PC-9 (cell line): ENCODE measurements at regions not wholly inside any gene's neighbourhood (a gene's known extent, or its start where the extent isn't known, plus 50 kb on each side); places are given as distances from the start of the nearest gene placed in this dataset.
A peak's percentile ranks its signal among the peaks of the same experiment; 100 is the strongest.

Experiments
- BruUV-seq: library from RNA; stranded (reverse); fragments of 400-500 nt; replicated peaks from 2 replicates; lab custom pipeline; 2021; lab: Mats Ljungman, UMichigan
- CTCF ChIA-PET: fragments of 300-600 bp; sonication (Branson Sonifier 250); formaldehyde crosslinking; loops from one replicate; lab custom pipeline; 2022; ENCODE audit warnings: antibody characterized with exemption; lab: Charles Lee
- POLR2A ChIA-PET: fragments of 300-600 bp; sonication (Branson Sonifier 250); formaldehyde crosslinking; loops from one replicate; lab custom pipeline; 2022; ENCODE audit warnings: antibody characterized with exemption; ENCODE audit not compliant: unreplicated experiment; lab: Charles Lee
- DNase-seq, 2 experiments: peaks; one replicate each; pipeline versions ENCODE4 v3.0.0 to v3.0.0-alpha.2; 2015 to 2022; ENCODE audit warnings: mixed read lengths in 1 of 2
- H2AFZ ChIP-seq: fragments of 200-600 bp; sonication (generic); 2 replicates; pipeline ENCODE4 v1.8.1; 2017; ENCODE audit warnings: antibody characterized with exemption
- H3F3A ChIP-seq: fragments of 200-600 bp; sonication (generic); 2 replicates; pipeline ENCODE4 v1.8.1; 2017; ENCODE audit warnings: antibody characterized with exemption, mild to moderate bottlenecking, low read depth; ENCODE audit not compliant: insufficient read depth
- H3K27ac ChIP-seq: fragments of 200-600 bp; sonication (generic); 2 replicates; pipeline ENCODE4 v1.6.1; 2016; ENCODE audit warnings: mixed run types
- H3K27me3 ChIP-seq: fragments of 200-600 bp; sonication (generic); 2 replicates; pipeline ENCODE4 v1.6.1; 2016; ENCODE audit warnings: low read depth, mixed run types; ENCODE audit not compliant: insufficient read depth
- H3K36me3 ChIP-seq: fragments of 200-600 bp; sonication (generic); 2 replicates; pipeline ENCODE4 v1.6.1; 2016; ENCODE audit warnings: low read depth, mixed run types
- H3K4me1 ChIP-seq: fragments of 200-600 bp; sonication (generic); replicated peaks from 2 replicates; pipeline ENCODE4 v1.6.1; 2016; ENCODE audit warnings: mixed run types; ENCODE audit not compliant: insufficient read depth
- H3K4me2 ChIP-seq: fragments of 200-600 bp; sonication (generic); 2 replicates; pipeline ENCODE4 v1.6.1; 2017; ENCODE audit warnings: mixed run types
- H3K4me3 ChIP-seq: fragments of 200-600 bp; sonication (generic); 2 replicates; pipeline ENCODE4 v1.6.1; 2016; ENCODE audit warnings: mixed run types
- H3K79me2 ChIP-seq: fragments of 200-600 bp; sonication (generic); 2 replicates; pipeline ENCODE4 v1.6.1; 2017; ENCODE audit warnings: low read depth, mixed run types
- H3K9me2 ChIP-seq: fragments of 200-600 bp; sonication (generic); 2 replicates; pipeline ENCODE4 v1.8.1; 2017; ENCODE audit warnings: mild to moderate bottlenecking; ENCODE audit not compliant: insufficient read depth
- H3K9me3 ChIP-seq: fragments of 200-600 bp; sonication (generic); 2 replicates; pipeline ENCODE4 v1.8.1; 2016; ENCODE audit warnings: low read depth; ENCODE audit not compliant: insufficient read depth
- H4K20me1 ChIP-seq: fragments of 200-600 bp; sonication (generic); 2 replicates; pipeline ENCODE4 v1.8.1; 2017; ENCODE audit not compliant: insufficient read depth
- CTCF ChIP-seq: fragments of 200-600 bp; sonication (generic); conservative IDR thresholded peaks from 2 replicates; pipeline ENCODE4 v1.6.1; 2017; ENCODE audit warnings: mixed run types, antibody characterized with exemption, mild to moderate bottlenecking, moderate library complexity
- EZH2 ChIP-seq: fragments of 200-600 bp; sonication (generic); IDR thresholded peaks from 2 replicates; pipeline ENCODE4 v1.8.0; 2017; ENCODE audit warnings: antibody characterized with exemption, low read depth
- intact Hi-C: fragments of 100-400 bp; cut with micrococcal nuclease; formaldehyde crosslinking; loops from one replicate; pipeline ENCODE4 v1.10.0; 2022; ENCODE audit not compliant: unreplicated experiment

GRCh38 chr7:68792351-68792750 lies 805.9 kb upstream of the AUTS2 start:
- CTCF ChIA-PET: no interaction called here
- H4K20me1 ChIP-seq: no peaks in the 10 kb centered on the region

GRCh38 chr7:68793513-68793912 lies 804.8 kb upstream of the AUTS2 start:
- Histone ChIP-seq H3K4me1 (peaks cover 7% of the 10 kb centered on the region), H4K20me1 (no peaks in the 10 kb centered on the region), H3K9me2 (no peaks in the 10 kb centered on the region), H3K4me2 (no peak overlapping the region), H3K36me3 (no peaks in the 10 kb centered on the region), H3K9me3 (peaks cover 3% of the 10 kb centered on the region), H3F3A (peaks cover under 1% of the 10 kb centered on the region; the same call in 1 of the 2 replicates), H2AFZ (no peak overlapping the region), H3K27ac (no peak overlapping the region), H3K27me3 (no peaks in the 10 kb centered on the region), H3K4me3 (no peak overlapping the region), H3K79me2 (no peaks in the 10 kb centered on the region)
- ChIA-PET POLR2A (no interaction called here), CTCF (no interaction called here)
- no peak for DNase-seq
- BruUV-seq: no TSS peak
- no peak for TF ChIP-seq EZH2
- no peak for TF ChIP-seq CTCF
- intact Hi-C loops: no loop called here

More at GRCh38 chr7:68792351-68792750, 805.9 kb upstream of the AUTS2 start:
- no peak overlapping the region for H2AFZ ChIP-seq
- no peak for DNase-seq
- H3F3A ChIP-seq: no peaks in the 10 kb centered on the region
- no peak overlapping the region for H3K4me3 ChIP-seq
- H3K9me2 ChIP-seq: no peaks in the 10 kb centered on the region
- no peaks in the 10 kb centered on the region for H3K79me2 ChIP-seq
- no peaks in the 10 kb centered on the region for H3K4me1 ChIP-seq
- TF ChIP-seq CTCF: no peak
- TF ChIP-seq EZH2: no peak
- no peaks in the 10 kb centered on the region for H3K36me3 ChIP-seq
- no TSS peak for BruUV-seq
- intact Hi-C loops: no loop called here
- no peak overlapping the region for H3K27ac ChIP-seq
- POLR2A ChIA-PET: no interaction called here
- peaks cover 3% of the 10 kb centered on the region for H3K9me3 ChIP-seq
- H3K27me3 ChIP-seq: no peaks in the 10 kb centered on the region
- H3K4me2 ChIP-seq: no peak overlapping the region

GRCh38 chr7:68800316-68800715 lies 798.0 kb upstream of the AUTS2 start:
- Histone ChIP-seq H3F3A (peaks cover 13% of the 10 kb centered on the region), H3K79me2 (no peaks in the 10 kb centered on the region), H3K27ac (peak overlapping the region; percentile 79), H2AFZ (no peak overlapping the region), H3K4me2 (0 out of 2 replicates have a peak overlapping the region, but pooled peaks have one; percentile 23), H3K4me3 (no peak overlapping the region), H3K27me3 (no peaks in the 10 kb centered on the region), H3K4me1 (peaks cover 27% of the 10 kb centered on the region), H4K20me1 (no peaks in the 10 kb centered on the region), H3K36me3 (no peaks in the 10 kb centered on the region), H3K9me3 (no peaks in the 10 kb centered on the region), H3K9me2 (no peaks in the 10 kb centered on the region)
- DNase-seq: peak; percentile 6 to 73
- CTCF ChIA-PET: no interaction called here
- POLR2A ChIA-PET: no interaction called here
- intact Hi-C loops: no loop called here
- TF ChIP-seq CTCF (no peak), EZH2 (no peak)
- BruUV-seq: no TSS peak
